ENCODE measurements at regions not wholly inside any gene's neighbourhood (a gene's known extent, or its start where the extent isn't known, plus 50 kb on each side); places are given as distances from the start of the nearest gene placed in this dataset.

- Histone ChIP-seq H3K36me3 (ENCODE audit: control insufficient read depth in 1 of 2, insufficient read depth in 2 of 2, low read length in 2 of 2) (no peaks in the 10 kb centered on the region), H2BK120ac (ENCODE audit: insufficient read depth, low read length, poor library complexity) (no peak overlapping the region), H3K23ac (ENCODE audit: low read length) (no peak overlapping the region), H3K9ac (ENCODE audit: low read length) (no peak overlapping the region), H4K91ac (ENCODE audit: low read depth, low read length) (no peak overlapping the region), H3K27me3 (ENCODE audit: insufficient read depth, low read length) (no peaks in the 10 kb centered on the region), H3K14ac (ENCODE audit: low read length) (no peak overlapping the region), H3K18ac (ENCODE audit: low read length) (no peak overlapping the region), H4K8ac (ENCODE audit: low read depth, low read length) (no peak overlapping the region), H3K9me3 (ENCODE audit: insufficient read depth, low read depth, low read length) (no peaks in the 10 kb centered on the region), H2AK5ac (ENCODE audit: low read length) (no peak overlapping the region), H2AFZ (ENCODE audit: insufficient read depth, low read length, poor library complexity) (no peak overlapping the region), H3K27ac (ENCODE audit: low read depth, low read length) (no peak overlapping the region), H3K4me2 (ENCODE audit: low read length) (no peak overlapping the region), H3K79me1 (ENCODE audit: low read length) (no peaks in the 10 kb centered on the region), H3K4ac (ENCODE audit: low read depth, low read length) (no peak overlapping the region), H2BK5ac (ENCODE audit: low read depth, low read length, poor library complexity) (no peak overlapping the region), H2BK12ac (ENCODE audit: low read length) (no peak overlapping the region), H3K4me1 (ENCODE audit: control insufficient read depth in 1 of 2, insufficient read depth in 2 of 2, low read length in 2 of 2) (no peaks in the 10 kb centered on the region), H3K79me2 (ENCODE audit: control insufficient read depth, insufficient read depth, low read length, poor library complexity) (no peaks in the 10 kb centered on the region), H3K4me3 (ENCODE audit: low read depth, low read length) (no peak overlapping the region), H4K12ac (ENCODE audit: low read depth, low read length) (no peak overlapping the region)
- no peak for DNase-seq
- WGBS (ENCODE audit: extremely low coverage, insufficient coverage, insufficient read length) = no CpG with 5 or more reads among the region's 3 CpGs
Observed at GRCh38 chr2:7618031-7618430, 700.8 kb downstream of the RNF144A start.

GRCh38 chr2:7619203-7619970, 702.2 kb downstream of the RNF144A start:
- Histone ChIP-seq H4K91ac (ENCODE audit: low read depth, low read length) (no peak overlapping the region), H3K4me2 (ENCODE audit: low read length) (no peak overlapping the region), H3K27me3 (ENCODE audit: insufficient read depth, low read length) (no peaks in the 10 kb centered on the region), H2BK5ac (ENCODE audit: low read depth, low read length, poor library complexity) (no peak overlapping the region), H4K8ac (ENCODE audit: low read depth, low read length) (no peak overlapping the region), H2BK12ac (ENCODE audit: low read length) (no peak overlapping the region), H3K27ac (ENCODE audit: low read depth, low read length) (no peak overlapping the region), H3K9me3 (ENCODE audit: insufficient read depth, low read depth, low read length) (no peaks in the 10 kb centered on the region), H3K36me3 (ENCODE audit: control insufficient read depth in 1 of 2, insufficient read depth in 2 of 2, low read length in 2 of 2) (no peaks in the 10 kb centered on the region), H3K18ac (ENCODE audit: low read length) (no peak overlapping the region), H3K4me3 (ENCODE audit: low read depth, low read length) (no peak overlapping the region), H2BK120ac (ENCODE audit: insufficient read depth, low read length, poor library complexity) (no peak overlapping the region), H3K9ac (ENCODE audit: low read length) (no peak overlapping the region), H3K4ac (ENCODE audit: low read depth, low read length) (no peak overlapping the region), H2AFZ (ENCODE audit: insufficient read depth, low read length, poor library complexity) (no peak overlapping the region), H3K4me1 (ENCODE audit: control insufficient read depth in 1 of 2, insufficient read depth in 2 of 2, low read length in 2 of 2) (no peaks in the 10 kb centered on the region), H3K79me1 (ENCODE audit: low read length) (no peaks in the 10 kb centered on the region), H3K79me2 (ENCODE audit: control insufficient read depth, insufficient read depth, low read length, poor library complexity) (no peaks in the 10 kb centered on the region), H3K14ac (ENCODE audit: low read length) (no peak overlapping the region), H3K23ac (ENCODE audit: low read length) (no peak overlapping the region), H4K12ac (ENCODE audit: low read depth, low read length) (no peak overlapping the region), H2AK5ac (ENCODE audit: low read length) (no peak overlapping the region)
- no CpG with 5 or more reads among the region's 8 CpGs for WGBS (ENCODE audit: extremely low coverage, insufficient coverage, insufficient read length)
- DNase-seq = no peak

GRCh38 chr2:7620255-7620654, 703.0 kb downstream of the RNF144A start:
- Histone ChIP-seq H2AK5ac (ENCODE audit: low read length) (no peak overlapping the region), H3K79me1 (ENCODE audit: low read length) (no peaks in the 10 kb centered on the region), H3K4me2 (ENCODE audit: low read length) (no peak overlapping the region), H4K8ac (ENCODE audit: low read depth, low read length) (no peak overlapping the region), H3K9ac (ENCODE audit: low read length) (no peak overlapping the region), H3K9me3 (ENCODE audit: insufficient read depth, low read depth, low read length) (no peaks in the 10 kb centered on the region), H2BK5ac (ENCODE audit: low read depth, low read length, poor library complexity) (no peak overlapping the region), H3K27ac (ENCODE audit: low read depth, low read length) (no peak overlapping the region), H4K12ac (ENCODE audit: low read depth, low read length) (no peak overlapping the region), H2BK12ac (ENCODE audit: low read length) (no peak overlapping the region), H3K27me3 (ENCODE audit: insufficient read depth, low read length) (no peaks in the 10 kb centered on the region), H3K14ac (ENCODE audit: low read length) (no peak overlapping the region), H3K18ac (ENCODE audit: low read length) (no peak overlapping the region), H3K4me3 (ENCODE audit: low read depth, low read length) (no peak overlapping the region), H3K4ac (ENCODE audit: low read depth, low read length) (no peak overlapping the region), H3K4me1 (ENCODE audit: control insufficient read depth in 1 of 2, insufficient read depth in 2 of 2, low read length in 2 of 2) (no peaks in the 10 kb centered on the region), H3K23ac (ENCODE audit: low read length) (no peak overlapping the region), H3K79me2 (ENCODE audit: control insufficient read depth, insufficient read depth, low read length, poor library complexity) (no peaks in the 10 kb centered on the region), H2AFZ (ENCODE audit: insufficient read depth, low read length, poor library complexity) (no peak overlapping the region), H4K91ac (ENCODE audit: low read depth, low read length) (no peak overlapping the region), H3K36me3 (ENCODE audit: control insufficient read depth in 1 of 2, insufficient read depth in 2 of 2, low read length in 2 of 2) (no peaks in the 10 kb centered on the region), H2BK120ac (ENCODE audit: insufficient read depth, low read length, poor library complexity) (no peak overlapping the region)
- no CpG with 5 or more reads among the region's 1 CpG for WGBS (ENCODE audit: extremely low coverage, insufficient coverage, insufficient read length)
- no peak for DNase-seq

- Histone ChIP-seq H3K4me2 (ENCODE audit: low read length) (no peak overlapping the region), H3K36me3 (ENCODE audit: control insufficient read depth in 1 of 2, insufficient read depth in 2 of 2, low read length in 2 of 2) (no peaks in the 10 kb centered on the region), H3K23ac (ENCODE audit: low read length) (no peak overlapping the region), H3K9me3 (ENCODE audit: insufficient read depth, low read depth, low read length) (no peaks in the 10 kb centered on the region), H3K9ac (ENCODE audit: low read length) (no peak overlapping the region), H4K91ac (ENCODE audit: low read depth, low read length) (no peak overlapping the region), H2AK5ac (ENCODE audit: low read length) (no peak overlapping the region), H2BK5ac (ENCODE audit: low read depth, low read length, poor library complexity) (no peak overlapping the region), H4K12ac (ENCODE audit: low read depth, low read length) (no peak overlapping the region), H3K18ac (ENCODE audit: low read length) (no peak overlapping the region), H3K27ac (ENCODE audit: low read depth, low read length) (no peak overlapping the region), H3K79me1 (ENCODE audit: low read length) (no peaks in the 10 kb centered on the region), H3K79me2 (ENCODE audit: control insufficient read depth, insufficient read depth, low read length, poor library complexity) (no peaks in the 10 kb centered on the region), H2BK12ac (ENCODE audit: low read length) (no peak overlapping the region), H3K27me3 (ENCODE audit: insufficient read depth, low read length) (no peaks in the 10 kb centered on the region), H3K4ac (ENCODE audit: low read depth, low read length) (no peak overlapping the region), H3K14ac (ENCODE audit: low read length) (no peak overlapping the region), H3K4me3 (ENCODE audit: low read depth, low read length) (no peak overlapping the region), H3K4me1 (ENCODE audit: control insufficient read depth in 1 of 2, insufficient read depth in 2 of 2, low read length in 2 of 2) (no peaks in the 10 kb centered on the region), H2AFZ (ENCODE audit: insufficient read depth, low read length, poor library complexity) (no peak overlapping the region), H2BK120ac (ENCODE audit: insufficient read depth, low read length, poor library complexity) (no peak overlapping the region), H4K8ac (ENCODE audit: low read depth, low read length) (no peak overlapping the region)
- no peak for DNase-seq
- WGBS (ENCODE audit: extremely low coverage, insufficient coverage, insufficient read length) = no CpG with 5 or more reads among the region's 4 CpGs
Observed at GRCh38 chr2:7621018-7621814, 704.0 kb downstream of the RNF144A start.

Measured in trophoblast cell (in vitro differentiated cells and primary cell).